ENCODE measurements at regions not wholly inside any gene's neighbourhood (a gene's known extent, or its start where the extent isn't known, plus 50 kb on each side); places are given as distances from the start of the nearest gene placed in this dataset.

- TF ChIP-seq, protein P1, sequence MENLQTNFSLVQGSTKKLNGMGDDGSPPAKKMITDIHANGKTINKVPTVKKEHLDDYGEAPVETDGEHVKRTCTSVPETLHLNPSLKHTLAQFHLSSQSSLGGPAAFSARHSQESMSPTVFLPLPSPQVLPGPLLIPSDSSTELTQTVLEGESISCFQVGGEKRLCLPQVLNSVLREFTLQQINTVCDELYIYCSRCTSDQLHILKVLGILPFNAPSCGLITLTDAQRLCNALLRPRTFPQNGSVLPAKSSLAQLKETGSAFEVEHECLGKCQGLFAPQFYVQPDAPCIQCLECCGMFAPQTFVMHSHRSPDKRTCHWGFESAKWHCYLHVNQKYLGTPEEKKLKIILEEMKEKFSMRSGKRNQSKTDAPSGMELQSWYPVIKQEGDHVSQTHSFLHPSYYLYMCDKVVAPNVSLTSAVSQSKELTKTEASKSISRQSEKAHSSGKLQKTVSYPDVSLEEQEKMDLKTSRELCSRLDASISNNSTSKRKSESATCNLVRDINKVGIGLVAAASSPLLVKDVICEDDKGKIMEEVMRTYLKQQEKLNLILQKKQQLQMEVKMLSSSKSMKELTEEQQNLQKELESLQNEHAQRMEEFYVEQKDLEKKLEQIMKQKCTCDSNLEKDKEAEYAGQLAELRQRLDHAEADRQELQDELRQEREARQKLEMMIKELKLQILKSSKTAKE (CRISPR knock-in tag; IDR thresholded peaks at IDR 0.05; ENCODE audit: borderline replicate concordance), result no peak
- no peak for TF ChIP-seq REPIN1 (CRISPR knock-in tag; IDR thresholded peaks at IDR 0.05; ENCODE audit: borderline replicate concordance, low read depth)
- TF ChIP-seq ZNF30 (CRISPR knock-in tag; IDR thresholded peaks at IDR 0.05), result no peak
- TF ChIP-seq ZNF7 (CRISPR knock-in tag; IDR thresholded peaks at IDR 0.05), result no peak
- TF ChIP-seq CHD2 (IDR thresholded peaks at IDR 0.05; ENCODE audit: low read depth, low read length), result no peak
- TF ChIP-seq GABPB1 (CRISPR knock-in tag; IDR thresholded peaks at IDR 0.05), result no peak
- no peak for TF ChIP-seq THAP9 (CRISPR knock-in tag; IDR thresholded peaks at IDR 0.05; ENCODE audit: borderline replicate concordance)
Observed at GRCh38 chr10:57336865-57337264, 930.8 kb downstream of the IPMK start (continued).

DNA sequence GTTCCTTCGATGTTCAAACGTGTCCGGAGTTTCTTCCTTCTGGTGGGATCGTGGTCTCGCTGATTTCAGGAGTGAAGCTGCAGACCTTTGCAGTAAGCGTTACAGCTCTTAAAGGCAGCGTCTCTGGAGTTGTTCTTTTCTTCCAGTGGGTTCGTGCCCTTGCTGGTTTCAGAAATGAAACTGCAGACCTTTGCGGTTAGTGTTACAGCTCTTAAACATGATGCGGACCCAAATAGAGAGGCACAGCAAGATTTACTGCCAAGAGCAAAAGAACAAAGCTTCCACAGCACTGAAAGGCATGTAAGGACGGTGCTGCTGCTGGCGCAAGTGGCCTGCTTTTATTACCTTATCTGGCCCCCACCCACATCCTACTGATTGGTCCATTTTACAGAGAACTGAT lies 931.4 kb downstream of the IPMK start:
- WGBS (ENCODE audit: low lambda C conversion rate), result 27% methylated on average over 12 of the region's 12 CpGs
- TF ChIP-seq DBP (CRISPR knock-in tag; IDR thresholded peaks at IDR 0.05; ENCODE audit: not compliant biosample characterization) (no peak), ZNF510 (CRISPR knock-in tag; IDR thresholded peaks at IDR 0.05; ENCODE audit: low read depth) (no peak), ZBTB21 (CRISPR knock-in tag; IDR thresholded peaks at IDR 0.05) (no peak), GZF1 (CRISPR knock-in tag; IDR thresholded peaks at IDR 0.05) (no peak), JARID2 (CRISPR knock-in tag; IDR thresholded peaks at IDR 0.05; ENCODE audit: insufficient replicate concordance) (no peak), IRF2 (CRISPR knock-in tag; IDR thresholded peaks at IDR 0.05) (no peak), SUZ12 (IDR thresholded peaks at IDR 0.05; ENCODE audit: low read depth, low read length) (no peak)
- TF ChIP-seq, protein P2, sequence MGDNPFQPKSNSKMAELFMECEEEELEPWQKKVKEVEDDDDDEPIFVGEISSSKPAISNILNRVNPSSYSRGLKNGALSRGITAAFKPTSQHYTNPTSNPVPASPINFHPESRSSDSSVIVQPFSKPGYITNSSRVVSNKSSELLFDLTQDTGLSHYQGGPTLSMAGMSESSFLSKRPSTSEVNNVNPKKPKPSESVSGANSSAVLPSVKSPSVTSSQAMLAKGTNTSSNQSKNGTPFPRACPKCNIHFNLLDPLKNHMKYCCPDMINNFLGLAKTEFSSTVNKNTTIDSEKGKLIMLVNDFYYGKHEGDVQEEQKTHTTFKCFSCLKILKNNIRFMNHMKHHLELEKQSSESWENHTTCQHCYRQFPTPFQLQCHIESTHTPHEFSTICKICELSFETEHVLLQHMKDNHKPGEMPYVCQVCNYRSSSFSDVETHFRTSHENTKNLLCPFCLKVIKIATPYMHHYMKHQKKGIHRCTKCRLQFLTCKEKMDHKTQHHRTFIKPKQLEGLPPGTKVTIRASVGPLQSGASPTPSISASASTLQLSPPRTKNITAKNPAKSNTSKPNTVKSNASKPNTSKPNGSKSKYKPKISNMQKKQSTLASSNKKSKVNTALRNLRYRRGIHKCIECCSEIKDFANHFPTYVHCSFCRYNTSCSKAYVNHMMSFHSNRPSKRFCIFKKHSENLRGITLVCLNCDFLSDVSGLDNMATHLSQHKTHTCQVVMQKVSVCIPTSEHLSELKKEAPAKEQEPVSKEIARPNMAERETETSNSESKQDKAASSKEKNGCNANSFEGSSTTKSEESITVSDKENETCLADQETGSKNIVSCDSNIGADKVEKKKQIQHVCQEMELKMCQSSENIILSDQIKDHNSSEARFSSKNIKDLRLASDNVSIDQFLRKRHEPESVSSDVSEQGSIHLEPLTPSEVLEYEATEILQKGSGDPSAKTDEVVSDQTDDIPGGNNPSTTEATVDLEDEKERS (CRISPR knock-in tag; IDR thresholded peaks at IDR 0.05), result no peak
- no peak for ATAC-seq
- in situ Hi-C loops (cut with HindIII; ENCODE audit: extremely low pct_ligation_motif_present, low pct_unique_long_range_greater_than_20kb), result loop anchor here (10.0 to 25.0 kb wide), 2 partner anchors 318 to 726 kb away; no protein-coding TSS in a partner anchor
- BruUV-seq (replicated peaks), result no TSS peak
- no peaks in the 10 kb centered on the region for H3K79me2 ChIP-seq (ENCODE audit: insufficient read depth, low read length)
- H3K27ac ChIP-seq (ENCODE audit: extremely low read length, insufficient read depth, low read length), result no peak overlapping the region
- intact Hi-C loops (cut with micrococcal nuclease; ENCODE audit: unreplicated experiment), result loop anchor here (5.0 kb wide), 1 partner anchor 816 kb away; no protein-coding TSS in a partner anchor
- H3K9me3 ChIP-seq (ENCODE audit: low read length), result no peaks in the 10 kb centered on the region
- H3K36me3 ChIP-seq (replicated peaks in 1 of 2; ENCODE audit: control insufficient read depth in 1 of 2, insufficient read depth in 2 of 2, low read length in 2 of 2), result no peaks in the 10 kb centered on the region
- no peak overlapping the region for H3K9ac ChIP-seq (ENCODE audit: insufficient read depth, low read depth, low read length)
- ChIA-PET CTCF (ENCODE audit: low intra/inter-chr PET ratio, low total read pairs) (no interaction called here), POLR2A (no interaction called here)
- no peak overlapping the region for H3K4me2 ChIP-seq (ENCODE audit: low read depth, low read length)
- no peak for FAIRE-seq
- H2AFZ ChIP-seq (ENCODE audit: low read length), result no peak overlapping the region
- no peaks in the 10 kb centered on the region for H3K4me1 ChIP-seq (ENCODE audit: insufficient read depth, low read length)
- DNase-seq (ENCODE audit: low spot score), result no peak
- H4K20me1 ChIP-seq (ENCODE audit: insufficient read depth, low read length), result no peaks in the 10 kb centered on the region
- no peak overlapping the region for H3K4me3 ChIP-seq (replicated peaks in 1 of 3; ENCODE audit: insufficient read depth in 1 of 3, low read depth in 2 of 3, low read length in 3 of 3)
- H3K27me3 ChIP-seq (ENCODE audit: control insufficient read depth in 1 of 2, insufficient read depth in 2 of 2, low read length in 2 of 2), result no peaks in the 10 kb centered on the region

All from HepG2 (cell line).